Smooth muscle cell (in vitro differentiated cells): ENCODE measurements at regions not wholly inside any gene's neighbourhood (a gene's known extent, or its start where the extent isn't known, plus 50 kb on each side); places are given as distances from the start of the nearest gene placed in this dataset.

Source experiments
- DNase-seq: peaks from one replicate; lab custom pipeline; 2025; ENCODE audit not compliant: unreplicated experiment; lab: John Stamatoyannopoulos, UW
- H2AFZ ChIP-seq: fragments of 200-600 bp; sonication (generic); 2 replicates; pipeline ENCODE4 v1.6.0; 2016; ENCODE audit warnings: antibody characterized with exemption, low read depth, mild to moderate bottlenecking
- H3F3A ChIP-seq: fragments of 200-600 bp; sonication (generic); 2 replicates; pipeline ENCODE4 v1.6.0; 2017; ENCODE audit warnings: antibody characterized with exemption, low read depth
- H3K27ac ChIP-seq: fragments of 200-600 bp; sonication (generic); 2 replicates; pipeline ENCODE4 v1.5.1; 2016; ENCODE audit warnings: low read depth, mild to moderate bottlenecking
- H3K27me3 ChIP-seq: fragments of 200-600 bp; sonication (generic); 2 replicates; pipeline ENCODE4 v1.6.1; 2016; ENCODE audit warnings: low read depth, mild to moderate bottlenecking
- H3K36me3 ChIP-seq: fragments of 200-600 bp; sonication (generic); 2 replicates; pipeline ENCODE4 v1.5.1; 2016; ENCODE audit warnings: low read depth
- H3K4me1 ChIP-seq: fragments of 200-600 bp; sonication (generic); 2 replicates; pipeline ENCODE4 v1.5.1; 2016; ENCODE audit warnings: low read depth
- H3K4me2 ChIP-seq: fragments of 200-600 bp; sonication (generic); 2 replicates; pipeline ENCODE4 v1.6.0; 2016; ENCODE audit warnings: mild to moderate bottlenecking
- H3K4me3 ChIP-seq: fragments of 200-600 bp; sonication (generic); 2 replicates; pipeline ENCODE4 v1.5.1; 2016; ENCODE audit warnings: mild to moderate bottlenecking
- H3K79me2 ChIP-seq: fragments of 200-600 bp; sonication (generic); 2 replicates; pipeline ENCODE4 v1.6.0; 2016; ENCODE audit warnings: low read depth, mild to moderate bottlenecking
- H3K9ac ChIP-seq: fragments of 200-600 bp; sonication (generic); 2 replicates; pipeline ENCODE4 v1.6.0; 2016; ENCODE audit warnings: low read depth
- H3K9me3 ChIP-seq: fragments of 200-600 bp; sonication (generic); replicated peaks from 2 replicates; pipeline ENCODE4 v1.5.1; 2016; ENCODE audit warnings: low read depth
- H4K20me1 ChIP-seq: fragments of 200-600 bp; sonication (generic); 2 replicates; pipeline ENCODE4 v1.6.0; 2016; ENCODE audit warnings: low read depth
- WGBS: methylation state at CpG from one replicate; pipeline ENCODE4 v1.1.7; 2016; ENCODE audit warnings: low lambda C conversion rate; 5-methylcytosine and 5-hydroxymethylcytosine counted together
- TF ChIP-seq, protein P1 (sequence below): fragments of 200-600 bp; sonication (generic); IDR thresholded peaks from 2 replicates; pipeline ENCODE4 v1.5.1; 2017; ENCODE audit warnings: borderline replicate concordance, mild to moderate bottlenecking, antibody characterized with exemption; ENCODE audit not compliant: insufficient read depth, poor library complexity, severe bottlenecking

GRCh38 chr20:57897156-57897874 is 187.5 kb upstream of the PMEPA1 start:
- Histone ChIP-seq H3K4me2 (no peak overlapping the region), H4K20me1 (no peaks in the 10 kb centered on the region), H3K27ac (no peak overlapping the region), H3K4me3 (no peak overlapping the region), H3K9ac (no peak overlapping the region), H3F3A (no peaks in the 10 kb centered on the region), H3K9me3 (no peaks in the 10 kb centered on the region), H2AFZ (no peak overlapping the region), H3K27me3 (peaks cover 6% of the 10 kb centered on the region), H3K36me3 (no peaks in the 10 kb centered on the region), H3K4me1 (peaks cover 8% of the 10 kb centered on the region), H3K79me2 (no peaks in the 10 kb centered on the region)
- TF ChIP-seq, protein P1, sequence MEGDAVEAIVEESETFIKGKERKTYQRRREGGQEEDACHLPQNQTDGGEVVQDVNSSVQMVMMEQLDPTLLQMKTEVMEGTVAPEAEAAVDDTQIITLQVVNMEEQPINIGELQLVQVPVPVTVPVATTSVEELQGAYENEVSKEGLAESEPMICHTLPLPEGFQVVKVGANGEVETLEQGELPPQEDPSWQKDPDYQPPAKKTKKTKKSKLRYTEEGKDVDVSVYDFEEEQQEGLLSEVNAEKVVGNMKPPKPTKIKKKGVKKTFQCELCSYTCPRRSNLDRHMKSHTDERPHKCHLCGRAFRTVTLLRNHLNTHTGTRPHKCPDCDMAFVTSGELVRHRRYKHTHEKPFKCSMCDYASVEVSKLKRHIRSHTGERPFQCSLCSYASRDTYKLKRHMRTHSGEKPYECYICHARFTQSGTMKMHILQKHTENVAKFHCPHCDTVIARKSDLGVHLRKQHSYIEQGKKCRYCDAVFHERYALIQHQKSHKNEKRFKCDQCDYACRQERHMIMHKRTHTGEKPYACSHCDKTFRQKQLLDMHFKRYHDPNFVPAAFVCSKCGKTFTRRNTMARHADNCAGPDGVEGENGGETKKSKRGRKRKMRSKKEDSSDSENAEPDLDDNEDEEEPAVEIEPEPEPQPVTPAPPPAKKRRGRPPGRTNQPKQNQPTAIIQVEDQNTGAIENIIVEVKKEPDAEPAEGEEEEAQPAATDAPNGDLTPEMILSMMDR = no peak
- 93% methylated on average over 18 of the region's 18 CpGs for WGBS
- DNase-seq = no peak

DNA sequence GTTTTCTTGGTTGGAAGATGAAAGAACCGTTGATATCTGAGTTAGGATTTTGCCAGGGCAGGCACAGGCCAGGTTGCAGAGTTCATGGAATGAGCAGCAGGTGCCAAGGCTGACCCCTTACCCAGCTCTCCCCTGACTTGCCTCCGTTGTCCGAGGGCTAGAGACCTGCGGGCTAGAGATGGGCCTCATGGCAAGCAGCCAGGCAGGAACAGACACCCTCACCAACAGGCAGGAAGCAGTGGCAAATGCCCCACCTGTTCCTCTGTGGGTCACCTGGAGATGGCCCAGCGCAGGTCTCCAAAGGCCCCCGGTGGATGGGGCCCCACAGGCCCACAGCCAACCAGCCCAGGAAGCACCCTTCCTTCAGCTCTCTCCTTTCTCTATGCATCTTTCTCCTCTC is 186.7 kb upstream of the PMEPA1 start:
- Histone ChIP-seq H3K27ac (no peak overlapping the region), H3K79me2 (no peaks in the 10 kb centered on the region), H3K9me3 (no peaks in the 10 kb centered on the region), H3F3A (no peaks in the 10 kb centered on the region), H4K20me1 (no peaks in the 10 kb centered on the region), H3K27me3 (peaks cover 7% of the 10 kb centered on the region), H2AFZ (no peak overlapping the region), H3K4me1 (peaks cover 4% of the 10 kb centered on the region), H3K4me3 (no peak overlapping the region), H3K9ac (no peak overlapping the region), H3K4me2 (no peak overlapping the region), H3K36me3 (no peaks in the 10 kb centered on the region)
- TF ChIP-seq, protein P1 = no peak
- DNase-seq = no peak
- 96% methylated on average over 6 of the region's 6 CpGs for WGBS

DNA sequence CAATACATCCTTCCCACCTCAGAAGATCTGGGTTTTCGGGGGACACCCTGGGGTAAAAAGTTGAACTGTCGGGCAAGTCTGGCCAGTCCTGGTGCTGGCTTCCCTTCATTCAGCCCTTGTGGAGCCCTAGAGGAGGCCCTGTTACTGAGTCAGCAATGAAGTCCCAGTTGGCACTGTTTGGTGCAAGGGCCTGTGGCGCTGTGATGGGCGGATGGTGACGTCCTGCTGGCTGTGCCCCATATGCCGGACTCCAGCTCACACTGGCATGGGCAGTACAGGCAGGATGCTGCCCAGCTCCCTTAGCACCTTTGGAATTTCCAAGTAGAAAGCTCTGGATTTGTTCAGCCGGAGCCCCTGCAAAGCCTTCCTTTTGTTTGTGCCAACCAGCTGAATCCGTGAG is 186.2 kb upstream of the PMEPA1 start:
- Histone ChIP-seq H3K36me3 (no peaks in the 10 kb centered on the region), H3K4me3 (no peak overlapping the region), H3K9ac (no peak overlapping the region), H3F3A (no peaks in the 10 kb centered on the region), H3K4me1 (peaks cover 4% of the 10 kb centered on the region), H4K20me1 (no peaks in the 10 kb centered on the region), H3K79me2 (no peaks in the 10 kb centered on the region), H3K4me2 (no peak overlapping the region), H3K27me3 (peaks cover 7% of the 10 kb centered on the region), H3K27ac (no peak overlapping the region), H2AFZ (no peak overlapping the region), H3K9me3 (no peaks in the 10 kb centered on the region)
- TF ChIP-seq, protein P1 = no peak
- WGBS = 96% methylated on average over 8 of the region's 8 CpGs
- no peak for DNase-seq
